22Rv1 (cell line): ENCODE measurements at regions not wholly inside any gene's neighbourhood (a gene's known extent, or its start where the extent isn't known, plus 50 kb on each side); places are given as distances from the start of the nearest gene placed in this dataset.

Experiments
- ZFX ChIP-seq: fragments of 450-650 bp; IDR thresholded peaks from 2 replicates; pipeline ENCODE4 v1.6.1; 2017; ENCODE audit warnings: antibody characterized with exemption, borderline replicate concordance
- TF ChIP-seq, protein P1 (sequence below): fragments of 450-650 bp; IDR thresholded peaks from 2 replicates; pipeline ENCODE4 v1.5.1; 2017; ENCODE audit warnings: mild to moderate bottlenecking

DNA sequence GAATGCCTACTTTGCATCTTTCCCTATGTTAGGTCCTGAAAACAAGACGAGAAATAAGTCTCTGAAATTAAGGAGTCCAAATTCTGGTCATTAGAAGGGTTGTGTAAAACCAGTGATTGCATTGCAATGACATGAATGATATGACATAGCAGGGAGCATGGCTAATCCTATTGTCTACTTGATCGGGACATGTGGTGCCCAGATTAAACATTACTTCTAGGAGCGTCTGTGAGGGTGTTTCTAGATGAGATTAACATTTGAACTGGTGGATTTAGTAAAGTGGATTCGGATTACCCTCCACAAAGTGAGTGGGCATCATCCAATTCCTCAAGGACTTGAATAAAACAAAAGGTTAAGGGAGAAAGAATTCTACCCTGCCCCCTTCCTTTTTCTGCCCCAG is 434.9 kb upstream of the KLF6 start:
- TF ChIP-seq, protein P1, sequence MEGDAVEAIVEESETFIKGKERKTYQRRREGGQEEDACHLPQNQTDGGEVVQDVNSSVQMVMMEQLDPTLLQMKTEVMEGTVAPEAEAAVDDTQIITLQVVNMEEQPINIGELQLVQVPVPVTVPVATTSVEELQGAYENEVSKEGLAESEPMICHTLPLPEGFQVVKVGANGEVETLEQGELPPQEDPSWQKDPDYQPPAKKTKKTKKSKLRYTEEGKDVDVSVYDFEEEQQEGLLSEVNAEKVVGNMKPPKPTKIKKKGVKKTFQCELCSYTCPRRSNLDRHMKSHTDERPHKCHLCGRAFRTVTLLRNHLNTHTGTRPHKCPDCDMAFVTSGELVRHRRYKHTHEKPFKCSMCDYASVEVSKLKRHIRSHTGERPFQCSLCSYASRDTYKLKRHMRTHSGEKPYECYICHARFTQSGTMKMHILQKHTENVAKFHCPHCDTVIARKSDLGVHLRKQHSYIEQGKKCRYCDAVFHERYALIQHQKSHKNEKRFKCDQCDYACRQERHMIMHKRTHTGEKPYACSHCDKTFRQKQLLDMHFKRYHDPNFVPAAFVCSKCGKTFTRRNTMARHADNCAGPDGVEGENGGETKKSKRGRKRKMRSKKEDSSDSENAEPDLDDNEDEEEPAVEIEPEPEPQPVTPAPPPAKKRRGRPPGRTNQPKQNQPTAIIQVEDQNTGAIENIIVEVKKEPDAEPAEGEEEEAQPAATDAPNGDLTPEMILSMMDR, result no peak
- no peak for TF ChIP-seq ZFX
